CD14-positive monocyte (primary cell): ENCODE measurements at regions not wholly inside any gene's neighbourhood (a gene's known extent, or its start where the extent isn't known, plus 50 kb on each side); places are given as distances from the start of the nearest gene placed in this dataset.

Experiments used
- DNase-seq, 3 donors: peaks; one replicate each; pipeline ENCODE4 v3.0.0-alpha.2; 2011 to 2022
- H2AFZ ChIP-seq: 2 replicates; pipeline ENCODE4 v1.6.0; 2012; ENCODE audit warnings: mild to moderate bottlenecking, low read depth, low read length, inconsistent platforms; ENCODE audit not compliant: insufficient read depth, poor library complexity, severe bottlenecking
- H3K27ac ChIP-seq, 2 donors: 1 replicate in 1 of 2; 2 replicates in 1 of 2; pipeline ENCODE4 v1.5.1; 2012 to 2013; ENCODE audit warnings: low read length in 2 of 2, control low read depth in 1 of 2, inconsistent platforms in 1 of 2, low read depth in 1 of 2, mild to moderate bottlenecking in 1 of 2
- H3K27me3 ChIP-seq, 2 donors: one replicate each; pipeline versions ENCODE4 v1.6.0 to v1.6.1; 2011 to 2013; ENCODE audit warnings: low read length in 2 of 2; ENCODE audit not compliant: control insufficient read depth in 2 of 2, insufficient read depth in 2 of 2
- H3K36me3 ChIP-seq, 2 donors: replicated peaks in 1 of 2; 1 replicate in 1 of 2; 2 replicates in 1 of 2; pipeline versions ENCODE4 v1.5.1 to v1.6.1; 2012 to 2013; ENCODE audit warnings: low read length in 2 of 2, control low read depth in 1 of 2, inconsistent platforms in 1 of 2, mild to moderate bottlenecking in 1 of 2; ENCODE audit not compliant: insufficient read depth in 2 of 2, control insufficient read depth in 1 of 2
- H3K4me1 ChIP-seq, 2 donors: 1 replicate in 1 of 2; 2 replicates in 1 of 2; pipeline versions ENCODE4 v1.5.1 to v1.6.1; 2012 to 2013; ENCODE audit warnings: low read length in 2 of 2, control low read depth in 1 of 2, inconsistent platforms in 1 of 2, mild to moderate bottlenecking in 1 of 2, moderate library complexity in 1 of 2; ENCODE audit not compliant: insufficient read depth in 2 of 2, control insufficient read depth in 1 of 2
- H3K4me2 ChIP-seq: replicated peaks from 2 replicates; pipeline ENCODE3; 2012; ENCODE audit warnings: low read length, moderate library complexity, mild to moderate bottlenecking; ENCODE audit not compliant: poor library complexity, severe bottlenecking; ENCODE audit errors: extremely low read depth
- H3K4me3 ChIP-seq, 3 experiments: fragments of 200-600 bp in 1 of 3; sonication (generic) in 1 of 3; replicated peaks in 1 of 3; 1 replicate in 2 of 3; 2 replicates in 1 of 3; pipeline ENCODE4 v1.5.1; 2011 to 2013; ENCODE audit warnings: low read length in 3 of 3, mild to moderate bottlenecking in 3 of 3, control low read depth in 2 of 3, low read depth in 2 of 3, inconsistent platforms in 1 of 3, moderate library complexity in 1 of 3
- H3K79me2 ChIP-seq: 2 replicates; pipeline ENCODE4 v1.6.0; 2012; ENCODE audit warnings: mild to moderate bottlenecking, control low read depth, inconsistent platforms, low read length, moderate library complexity; ENCODE audit not compliant: insufficient read depth
- H3K9ac ChIP-seq: 2 replicates; pipeline ENCODE4 v1.6.0; 2017; ENCODE audit warnings: low read length, mild to moderate bottlenecking; ENCODE audit not compliant: insufficient read depth, poor library complexity, severe bottlenecking
- H3K9me3 ChIP-seq, 2 donors: replicated peaks in 1 of 2; 1 replicate in 1 of 2; 2 replicates in 1 of 2; pipeline versions ENCODE4 v1.5.1 to v1.6.1; 2012 to 2013; ENCODE audit warnings: low read length in 2 of 2, control low read depth in 1 of 2; ENCODE audit not compliant: control insufficient read depth in 1 of 2, insufficient read depth in 1 of 2
- H4K20me1 ChIP-seq: 2 replicates; pipeline ENCODE4 v1.6.0; 2012; ENCODE audit warnings: mild to moderate bottlenecking, low read length, control low read depth, moderate library complexity; ENCODE audit not compliant: insufficient read depth
- H3K27ac Mint-ChIP-seq, 7 donors: one replicate each; pipeline ENCODE4 v1.8.0; 2020; ENCODE audit warnings: mild to moderate bottlenecking in 7 of 7, mixed read lengths in 7 of 7, moderate library complexity in 6 of 7, inconsistent platforms in 2 of 7
- H3K27me3 Mint-ChIP-seq, 3 donors: one replicate each; pipeline ENCODE4 v1.8.0; 2021 to 2022; ENCODE audit warnings: low read depth in 3 of 3, mild to moderate bottlenecking in 3 of 3, mixed read lengths in 3 of 3, moderate library complexity in 3 of 3, inconsistent platforms in 1 of 3
- H3K36me3 Mint-ChIP-seq, 2 donors: one replicate each; pipeline ENCODE4 v1.8.0; 2020; ENCODE audit warnings: mixed read lengths in 2 of 2, inconsistent platforms in 1 of 2, mild to moderate bottlenecking in 1 of 2
- H3K4me1 Mint-ChIP-seq: one replicate; pipeline ENCODE4 v1.8.0; 2020; ENCODE audit warnings: mild to moderate bottlenecking, mixed read lengths
- H3K4me3 Mint-ChIP-seq, 2 donors: one replicate each; pipeline ENCODE4 v1.8.0; 2020; ENCODE audit warnings: mild to moderate bottlenecking in 2 of 2, mixed read lengths in 2 of 2, moderate library complexity in 1 of 2
- H3K9me3 Mint-ChIP-seq, 7 donors: one replicate each; pipeline ENCODE4 v1.8.0; 2020 to 2022; ENCODE audit warnings: mixed read lengths in 7 of 7, mild to moderate bottlenecking in 6 of 7, moderate library complexity in 6 of 7, inconsistent platforms in 2 of 7
- CTCF ChIP-seq: fragments of 200-600 bp; IDR thresholded peaks from one replicate; pipeline ENCODE4 v1.8.0; 2022; ENCODE audit warnings: antibody characterized with exemption, mild to moderate bottlenecking
- WGBS: methylation state at CpG from one replicate; pipeline ENCODE4 v1.1.5; 2013; ENCODE audit warnings: missing lambda C conversion rate; ENCODE audit not compliant: insufficient coverage; 5-methylcytosine and 5-hydroxymethylcytosine counted together
- intact Hi-C, 2 donors: fragments of 100-400 bp; cut with micrococcal nuclease; formaldehyde crosslinking; loops; one replicate each; pipeline versions ENCODE4 v1.15.0 to v1.15.1; 2023

DNA sequence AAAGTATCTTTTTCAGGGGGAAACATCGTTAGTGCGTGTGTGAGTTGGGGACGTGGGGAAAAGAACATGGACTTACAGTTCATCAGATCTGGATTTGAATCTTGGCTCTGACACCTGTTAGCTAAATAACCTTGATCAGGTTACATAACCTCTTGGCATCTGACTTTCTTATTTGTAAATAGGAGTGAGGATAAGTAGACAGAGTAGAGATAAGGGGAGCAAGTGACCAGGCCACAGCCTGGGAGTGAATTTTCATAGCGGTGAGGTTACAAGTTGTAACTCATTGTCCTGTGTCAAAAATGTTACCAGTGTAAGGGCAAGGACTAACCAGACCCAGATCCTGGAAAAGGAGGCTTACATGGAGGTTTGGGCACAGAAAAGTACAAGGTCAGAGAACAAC is 733.5 kb upstream of the MMS22L start:
- no peak for DNase-seq
- TF ChIP-seq CTCF: no peak
- Histone ChIP-seq H3K27ac (no peak overlapping the region), H3K4me3 (no peak overlapping the region), H4K20me1 (no peaks in the 10 kb centered on the region), H2AFZ (no peak overlapping the region), H3K9me3 (no peaks in the 10 kb centered on the region), H3K4me2 (no peak overlapping the region), H3K79me2 (no peaks in the 10 kb centered on the region), H3K27me3 (no peaks in the 10 kb centered on the region), H3K4me1 (no peaks in the 10 kb centered on the region), H3K9ac (no peak overlapping the region), H3K36me3 (no peaks in the 10 kb centered on the region)
- Mint-ChIP-seq H3K27me3 (no peaks in the 10 kb centered on the region), H3K36me3 (no peaks in the 10 kb centered on the region), H3K4me3 (no peak overlapping the region), H3K27ac (no peak overlapping the region), H3K4me1 (no peaks in the 10 kb centered on the region), H3K9me3 (no peaks in the 10 kb centered on the region)
- intact Hi-C loops: no loop called here
- WGBS: 96% methylated on average over 4 of the region's 4 CpGs

DNA sequence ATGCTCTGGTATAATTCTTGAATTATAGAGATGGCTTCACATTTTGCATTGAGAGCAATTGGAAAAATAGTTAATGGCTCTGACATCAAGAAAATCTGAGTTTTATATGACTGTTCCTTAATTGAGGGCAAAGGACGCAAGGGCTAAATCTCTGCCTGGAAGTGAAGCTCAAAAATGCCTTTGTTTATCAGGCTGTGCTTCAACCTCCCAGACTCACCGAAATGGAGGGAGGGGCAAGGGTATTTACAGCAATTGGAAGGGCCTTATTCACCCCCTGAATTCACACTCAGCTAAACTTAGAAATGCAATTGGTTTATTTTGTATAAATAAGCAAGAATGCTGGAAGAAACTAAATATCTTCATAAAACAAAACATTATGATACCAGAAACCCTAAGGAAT is 737.2 kb upstream of the MMS22L start:
- WGBS: no CpG with 5 or more reads among the region's 2 CpGs
- DNase-seq: no peak
- no peaks in the 10 kb centered on the region for H3K4me1 ChIP-seq
- H3K36me3 ChIP-seq: no peaks in the 10 kb centered on the region
- H3K36me3 Mint-ChIP-seq: no peaks in the 10 kb centered on the region
- H3K9ac ChIP-seq: no peak overlapping the region
- H3K4me3 Mint-ChIP-seq: no peak overlapping the region
- H3K9me3 Mint-ChIP-seq: no peaks in the 10 kb centered on the region
- H4K20me1 ChIP-seq: no peaks in the 10 kb centered on the region
- no peak for TF ChIP-seq CTCF
- no peak overlapping the region for H3K27ac ChIP-seq
- intact Hi-C loops: no loop called here
- H3K79me2 ChIP-seq: no peaks in the 10 kb centered on the region
- no peak overlapping the region for H3K4me2 ChIP-seq
- no peaks in the 10 kb centered on the region for H3K27me3 Mint-ChIP-seq
- no peaks in the 10 kb centered on the region for H3K27me3 ChIP-seq
- H3K4me1 Mint-ChIP-seq: no peaks in the 10 kb centered on the region
- no peaks in the 10 kb centered on the region for H3K9me3 ChIP-seq
- H3K4me3 ChIP-seq: no peak overlapping the region
- no peak overlapping the region for H2AFZ ChIP-seq
- no peak overlapping the region for H3K27ac Mint-ChIP-seq
